DMS53 treated with DMSO at 0.1 percent for 48 hours (cell line): ENCODE measurements at regions not wholly inside any gene's neighbourhood (a gene's known extent, or its start where the extent isn't known, plus 50 kb on each side); places are given as distances from the start of the nearest gene placed in this dataset.

Experiments used
- DNase-seq: peaks from one replicate; lab custom pipeline; 2025; ENCODE audit not compliant: unreplicated experiment; lab: John Stamatoyannopoulos, UW

DNA sequence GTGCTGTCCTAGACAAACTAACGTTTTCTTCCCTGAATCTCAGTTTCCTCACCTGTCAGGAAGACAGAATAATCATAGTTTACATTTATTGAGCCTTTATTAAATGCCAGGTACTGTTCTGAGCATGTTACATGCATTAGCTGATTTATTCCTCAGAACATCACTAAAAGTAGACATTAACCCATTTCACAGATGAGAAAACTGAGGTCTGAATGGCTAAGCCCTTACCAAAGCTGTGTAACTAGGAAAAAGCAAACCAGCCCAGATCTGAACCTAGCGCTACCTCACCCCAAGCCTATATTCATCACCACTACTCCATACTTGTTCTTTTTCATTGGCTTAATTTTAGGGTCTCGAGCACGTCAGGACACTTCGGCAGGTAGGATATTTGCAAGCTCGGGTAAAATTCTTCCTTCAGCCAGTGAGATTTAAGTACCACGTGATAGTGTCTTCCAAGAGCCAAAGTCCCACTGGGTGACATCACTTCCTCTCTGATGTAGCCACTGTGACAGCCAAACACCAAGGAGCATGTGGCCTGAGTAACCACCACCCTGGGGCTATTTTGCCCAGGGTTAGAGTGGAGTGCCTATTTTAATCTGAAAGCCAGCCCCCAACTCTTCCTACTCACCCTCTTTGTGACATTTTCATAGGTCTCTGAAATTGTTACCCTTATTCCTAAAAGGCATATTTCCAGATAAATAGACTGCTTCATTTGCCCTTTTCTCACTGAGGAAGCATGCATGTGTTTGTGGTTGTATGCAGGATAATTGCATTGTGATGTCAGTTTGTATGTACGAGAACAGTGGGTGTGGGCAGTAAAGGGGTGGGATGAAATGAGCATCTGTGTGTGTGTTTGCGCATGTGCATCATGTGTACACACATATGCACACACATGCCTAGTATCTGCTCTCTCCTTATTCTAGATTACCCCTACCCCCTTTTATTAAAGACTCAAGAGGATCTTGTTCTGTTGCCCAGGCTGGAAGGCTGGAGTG is 62.2 kb upstream of the WSCD2 start:
- DNase-seq: no peak

DNA sequence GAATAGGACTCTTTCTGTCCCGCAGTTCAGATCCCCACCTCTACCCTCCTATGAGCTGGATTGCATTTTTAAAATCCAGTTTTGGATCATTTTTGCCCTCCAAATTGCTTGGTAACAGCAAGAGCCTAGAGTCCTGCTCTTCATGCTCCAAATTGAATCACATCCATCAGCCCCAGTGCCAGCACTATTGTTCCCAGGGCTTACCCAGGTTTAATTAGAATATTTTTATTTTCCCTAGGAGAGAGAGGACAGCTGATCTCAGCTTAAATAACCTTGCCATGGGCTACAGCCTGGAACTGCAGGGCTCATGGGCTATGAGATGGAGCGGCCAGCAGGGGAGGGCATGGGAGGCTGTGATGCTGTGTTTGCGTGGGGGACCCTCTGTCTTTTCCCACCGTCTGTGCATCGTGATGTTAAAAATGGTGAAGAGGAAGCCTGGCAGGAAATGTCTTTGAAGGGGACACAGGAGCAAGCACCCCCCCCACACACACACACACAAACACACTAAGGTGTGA is 59.4 kb upstream of the WSCD2 start:
- DNase-seq: no peak

DNA sequence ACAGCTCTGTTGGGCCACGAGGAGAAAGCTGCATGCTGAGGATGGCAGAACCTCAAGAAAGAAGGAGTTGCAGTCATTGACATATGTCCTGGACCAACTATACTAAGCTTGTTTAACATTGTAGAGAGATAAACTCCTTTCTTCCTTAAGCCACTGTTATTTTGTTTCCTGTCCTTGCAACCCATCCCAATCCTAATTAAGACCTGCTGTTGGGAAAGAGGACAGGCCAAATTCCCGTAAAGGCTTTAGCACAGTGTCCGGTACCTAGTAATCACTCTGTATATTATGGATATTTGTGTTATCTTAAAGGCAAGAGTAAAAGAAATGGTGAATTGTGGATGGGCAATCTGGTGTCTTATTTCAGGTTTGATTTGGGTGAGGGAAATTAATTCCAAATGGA is 53.5 kb upstream of the WSCD2 start:
- no peak for DNase-seq

DNA sequence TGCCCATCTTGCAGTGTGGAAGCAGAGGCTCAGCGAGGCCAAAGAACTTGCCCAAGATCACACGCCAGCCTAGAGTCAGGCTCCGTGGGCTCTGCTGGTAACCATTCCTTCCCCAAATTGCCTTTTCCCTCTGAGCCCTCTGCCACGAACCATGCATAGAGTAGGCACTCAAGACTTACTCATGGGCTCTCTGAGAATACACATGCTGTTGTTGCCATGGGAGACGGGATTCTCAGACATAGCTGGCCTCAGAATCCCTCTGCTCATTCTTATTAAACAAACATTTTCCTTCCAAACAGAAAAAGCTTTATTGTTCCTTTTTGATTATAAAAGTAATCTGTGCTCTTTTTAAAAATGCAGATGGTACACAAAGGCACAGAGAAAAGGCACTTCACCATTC is 52.5 kb upstream of the WSCD2 start:
- no peak for DNase-seq

DNA sequence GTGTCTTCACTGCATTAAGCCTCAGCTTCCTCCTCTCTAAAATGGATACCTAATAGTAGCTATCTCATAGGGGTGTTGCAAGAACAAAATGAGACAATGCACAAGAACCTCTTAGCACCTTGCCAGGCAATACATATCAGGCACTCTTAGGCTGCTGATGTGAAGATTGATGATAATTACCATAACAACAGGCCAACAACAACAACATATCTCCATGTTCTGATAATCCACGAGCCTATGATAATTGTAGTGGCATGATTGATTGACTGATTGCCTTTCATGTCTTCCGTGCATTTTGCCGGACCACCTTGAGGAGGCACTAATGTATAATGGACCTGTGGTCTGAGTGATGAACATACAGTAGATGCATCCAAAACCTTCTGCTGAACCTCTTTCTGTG is 50.7 kb upstream of the WSCD2 start:
- no peak for DNase-seq
